Fibroblast of the aortic adventitia (primary cell): ENCODE measurements at regions not wholly inside any gene's neighbourhood (a gene's known extent, or its start where the extent isn't known, plus 50 kb on each side); places are given as distances from the start of the nearest gene placed in this dataset.

Experiments
- DNase-seq: peaks from one replicate; pipeline ENCODE4 v3.0.0-alpha.2; 2010; ENCODE audit warnings: low read depth
- H3K4me3 ChIP-seq: 2 replicates; pipeline ENCODE4 v1.5.1; 2011; ENCODE audit warnings: low read depth, mild to moderate bottlenecking, control low read depth, low read length, moderate library complexity
- CTCF ChIP-seq: IDR thresholded peaks from 2 replicates; pipeline ENCODE4 v1.5.1; 2011; ENCODE audit warnings: mild to moderate bottlenecking, low read length, control low read depth, inconsistent platforms; ENCODE audit not compliant: insufficient read depth

- no peak for DNase-seq
- H3K4me3 ChIP-seq: no peak overlapping the region
- no peak for TF ChIP-seq CTCF
These were observed 203.5 kb upstream of the RMST start for GRCh38 chr12:97259098-97259497.

- no peak overlapping the region for H3K4me3 ChIP-seq
- no peak for DNase-seq
- no peak for TF ChIP-seq CTCF
These were observed 201.8 kb upstream of the RMST start for GRCh38 chr12:97260786-97261185.

- TF ChIP-seq CTCF: no peak
- H3K4me3 ChIP-seq: no peak overlapping the region
- no peak for DNase-seq
These were observed 195.4 kb upstream of the RMST start for GRCh38 chr12:97267166-97267565.

- no peak for DNase-seq
- no peak overlapping the region for H3K4me3 ChIP-seq
- TF ChIP-seq CTCF: no peak
These were observed 194.9 kb upstream of the RMST start for GRCh38 chr12:97267594-97268202.

- TF ChIP-seq CTCF: no peak
- no peak overlapping the region for H3K4me3 ChIP-seq
- DNase-seq: no peak
These were observed 190.1 kb upstream of the RMST start for GRCh38 chr12:97272471-97272870.

GRCh38 chr12:97274386-97274785 is 188.2 kb upstream of the RMST start:
- no peak for TF ChIP-seq CTCF
- no peak for DNase-seq
- no peak overlapping the region for H3K4me3 ChIP-seq

GRCh38 chr12:97275256-97275655 is 187.3 kb upstream of the RMST start:
- H3K4me3 ChIP-seq: no peak overlapping the region
- TF ChIP-seq CTCF: no peak
- no peak for DNase-seq
